NT2/D1 (cell line): ENCODE measurements at regions not wholly inside any gene's neighbourhood (a gene's known extent, or its start where the extent isn't known, plus 50 kb on each side); places are given as distances from the start of the nearest gene placed in this dataset.

Experiments used
- SUZ12 ChIP-seq: IDR thresholded peaks from 2 replicates; pipeline ENCODE4 v1.6.1; 2011; ENCODE audit not compliant: insufficient read length, insufficient read depth; ENCODE audit errors: extremely low read depth
- YY1 ChIP-seq: IDR thresholded peaks from 2 replicates; pipeline ENCODE4 v1.6.1; 2011; ENCODE audit not compliant: insufficient read length, insufficient read depth

DNA sequence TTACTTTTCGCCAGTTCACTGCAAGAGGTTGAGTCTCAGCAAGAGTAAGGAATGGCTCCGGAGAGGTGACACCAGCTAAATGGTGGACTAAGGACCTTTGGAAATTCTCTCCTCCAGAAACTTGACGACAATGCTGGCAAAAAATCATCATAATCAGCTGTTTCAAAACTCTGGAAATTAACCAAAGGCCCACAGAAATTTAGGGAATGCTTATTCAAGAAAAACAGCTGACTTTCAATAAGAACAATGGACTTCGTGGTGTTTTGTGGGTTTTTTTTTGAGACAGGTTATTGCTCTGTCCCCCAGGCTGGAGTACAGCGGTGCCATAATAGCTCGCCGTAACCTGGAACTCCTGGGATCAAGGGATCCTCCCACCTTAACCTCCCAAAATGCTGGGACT is 68.4 kb upstream of the SEPTIN5 start:
- TF ChIP-seq SUZ12: no peak
- no peak for TF ChIP-seq YY1
